ENCODE measurements at regions not wholly inside any gene's neighbourhood (a gene's known extent, or its start where the extent isn't known, plus 50 kb on each side); places are given as distances from the start of the nearest gene placed in this dataset.

DNA sequence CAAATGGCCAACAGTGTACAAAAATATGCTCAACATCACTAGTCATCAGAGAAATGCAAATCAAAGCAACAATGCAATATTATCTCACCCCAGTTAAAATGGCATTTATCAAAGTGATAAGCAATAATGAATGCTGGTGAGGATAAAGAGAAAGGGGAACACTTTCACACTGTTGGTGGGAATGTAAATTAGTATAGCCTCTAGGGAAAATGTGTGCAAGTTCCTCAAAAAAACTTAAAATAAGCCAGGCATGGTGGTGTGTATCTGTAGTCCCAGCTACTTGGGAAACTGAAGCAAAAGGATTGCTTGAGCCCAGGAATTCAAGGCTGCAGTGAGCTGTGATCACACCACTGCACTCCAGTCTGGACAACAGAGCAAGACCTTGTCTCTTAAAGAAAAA lies 572.1 kb downstream of the NLGN4X start:
- DNase-seq, result no peak
- no peaks in the 10 kb centered on the region for H3K4me1 Mint-ChIP-seq
- peaks cover 0 to 9% of the 10 kb centered on the region in 2 donors for H3K27me3 Mint-ChIP-seq
- H3K4me3 Mint-ChIP-seq, result no peak overlapping the region
- ATAC-seq (replicated peaks), result peak in 1 of 2 donors; percentile 20
- peaks cover 3 to 4% of the 10 kb centered on the region in 2 donors for H3K9me3 Mint-ChIP-seq
- H3K27ac Mint-ChIP-seq, result no peak overlapping the region
- no peaks in the 10 kb centered on the region for H3K36me3 Mint-ChIP-seq

DNA sequence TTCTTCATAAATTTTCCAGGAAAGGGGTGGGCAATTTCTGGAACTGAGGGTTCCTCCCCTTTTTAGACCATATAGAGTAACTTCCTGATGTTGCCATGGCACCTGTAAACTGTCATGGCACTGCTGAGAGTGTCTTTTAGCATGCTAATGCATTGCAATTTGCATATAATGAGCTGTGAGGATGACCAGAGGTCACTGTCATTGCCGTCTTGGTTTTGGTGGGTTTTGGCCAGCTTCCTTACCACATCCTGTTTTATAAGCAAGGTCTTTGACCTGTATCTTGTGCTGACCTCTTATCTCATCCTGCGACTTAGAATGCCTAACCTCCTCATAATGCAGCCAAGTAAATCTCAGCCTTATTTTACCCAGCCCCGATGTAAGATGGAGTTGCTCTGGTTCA lies 577.8 kb downstream of the NLGN4X start:
- H3K9me3 Mint-ChIP-seq, result peaks cover 7 to 9% of the 10 kb centered on the region in 2 donors
- H3K4me3 Mint-ChIP-seq, result no peak overlapping the region
- no peak for DNase-seq
- H3K4me1 Mint-ChIP-seq, result peaks cover 12 to 15% of the 10 kb centered on the region in 2 donors
- H3K27me3 Mint-ChIP-seq, result peaks cover 0 to 14% of the 10 kb centered on the region in 2 donors
- H3K27ac Mint-ChIP-seq, result no peak overlapping the region
- no peak for ATAC-seq (replicated peaks)
- no peaks in the 10 kb centered on the region for H3K36me3 Mint-ChIP-seq

DNA sequence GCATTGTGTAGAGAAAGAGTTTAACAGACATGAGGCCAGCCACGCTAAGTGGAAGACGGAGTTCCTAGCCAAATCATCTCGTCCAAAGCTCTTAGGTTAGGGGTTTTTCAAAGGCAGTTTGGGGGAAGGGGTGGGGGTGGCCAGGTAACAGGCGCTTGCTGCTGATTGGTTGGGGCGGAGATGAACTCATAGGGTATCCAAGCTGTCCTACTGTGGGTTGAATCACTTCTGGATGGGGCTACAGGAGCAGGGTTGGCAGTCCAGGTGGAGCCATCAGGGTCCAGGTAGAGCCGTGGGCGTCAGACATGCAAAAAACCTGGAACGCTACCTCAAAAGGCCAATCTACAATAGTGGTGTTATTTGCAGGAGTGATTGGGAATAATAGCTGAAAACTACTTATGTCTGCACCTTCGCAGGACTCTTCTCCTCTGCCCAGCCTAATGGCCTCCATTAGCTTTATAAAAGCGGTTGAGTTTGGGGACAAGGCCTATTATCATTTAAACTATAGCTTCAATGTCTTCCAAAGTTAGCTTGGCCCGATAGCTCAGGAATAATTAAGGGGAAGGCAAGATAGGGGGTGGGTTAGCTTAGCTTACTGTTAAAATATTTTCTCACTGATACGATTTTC lies 579.6 kb downstream of the NLGN4X start:
- H3K27me3 Mint-ChIP-seq, result peaks cover 0 to 6% of the 10 kb centered on the region in 2 donors
- peaks cover 6 to 9% of the 10 kb centered on the region in 2 donors for H3K9me3 Mint-ChIP-seq
- H3K27ac Mint-ChIP-seq, result no peak overlapping the region

DNA sequence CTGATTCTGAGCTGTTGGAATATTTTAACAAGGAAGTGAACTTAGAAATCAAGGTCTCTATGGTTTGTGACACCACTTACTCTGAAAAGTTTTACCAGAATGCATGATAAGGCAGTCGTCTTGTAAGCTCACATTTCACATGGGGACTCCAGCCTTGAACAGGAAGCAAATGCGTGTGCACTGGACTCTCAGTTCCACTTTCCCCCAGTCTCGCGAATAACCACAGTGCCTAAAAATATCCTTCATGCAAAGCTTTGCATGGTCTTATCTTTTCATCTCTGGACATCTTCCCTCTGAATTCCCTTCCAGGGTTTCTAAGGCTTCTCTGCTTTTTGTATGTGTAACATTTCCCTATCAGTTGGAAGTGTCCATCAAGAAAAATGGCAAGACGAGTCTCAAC lies 581.8 kb downstream of the NLGN4X start:
- Mint-ChIP-seq H3K4me3 (peak overlapping the region in 1 of 2 donors; percentile 3), H3K27me3 (peaks cover 0 to 6% of the 10 kb centered on the region in 2 donors), H3K4me1 (peaks cover 14 to 21% of the 10 kb centered on the region in 2 donors), H3K9me3 (peaks cover 6 to 16% of the 10 kb centered on the region in 2 donors), H3K36me3 (no peaks in the 10 kb centered on the region), H3K27ac (peak overlapping the region; percentile 73)
- DNase-seq, result peak; percentile 31
- ATAC-seq (replicated peaks), result peak; percentile 99

More for the DNA sequence above, 579.6 kb downstream of the NLGN4X start:
- ATAC-seq (replicated peaks), result no peak
- Mint-ChIP-seq H3K36me3 (no peaks in the 10 kb centered on the region), H3K4me1 (peaks cover 14 to 21% of the 10 kb centered on the region in 2 donors), H3K4me3 (no peak overlapping the region)
- DNase-seq, result no peak

DNA sequence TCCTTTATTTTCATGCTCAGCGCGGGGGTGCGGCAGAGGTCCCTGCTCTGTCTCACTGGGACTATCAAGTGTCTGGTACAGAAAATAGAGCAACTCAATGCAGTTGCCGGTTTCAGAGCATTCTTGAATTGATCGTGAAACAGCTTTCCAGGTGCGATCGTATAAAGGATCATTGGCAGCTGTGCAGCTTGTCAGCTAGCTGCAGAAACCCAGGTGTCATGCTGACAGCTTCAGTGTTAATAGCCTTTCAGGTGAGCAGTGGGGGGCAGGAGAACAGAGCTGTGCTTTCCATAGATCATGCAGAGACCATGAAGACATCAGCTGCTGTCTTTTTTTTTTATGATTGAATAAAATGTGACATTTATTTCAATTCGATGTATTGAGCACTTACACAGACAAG lies 583.9 kb downstream of the NLGN4X start:
- peaks cover 14 to 21% of the 10 kb centered on the region in 2 donors for H3K4me1 Mint-ChIP-seq
- H3K27me3 Mint-ChIP-seq, result peaks cover 0 to 6% of the 10 kb centered on the region in 2 donors
- H3K27ac Mint-ChIP-seq, result no peak overlapping the region
- H3K9me3 Mint-ChIP-seq, result peaks cover 6 to 16% of the 10 kb centered on the region in 2 donors
- no peak overlapping the region for H3K4me3 Mint-ChIP-seq
- DNase-seq (no peak), ATAC-seq (replicated peaks) (no peak)
- H3K36me3 Mint-ChIP-seq, result no peaks in the 10 kb centered on the region

DNA sequence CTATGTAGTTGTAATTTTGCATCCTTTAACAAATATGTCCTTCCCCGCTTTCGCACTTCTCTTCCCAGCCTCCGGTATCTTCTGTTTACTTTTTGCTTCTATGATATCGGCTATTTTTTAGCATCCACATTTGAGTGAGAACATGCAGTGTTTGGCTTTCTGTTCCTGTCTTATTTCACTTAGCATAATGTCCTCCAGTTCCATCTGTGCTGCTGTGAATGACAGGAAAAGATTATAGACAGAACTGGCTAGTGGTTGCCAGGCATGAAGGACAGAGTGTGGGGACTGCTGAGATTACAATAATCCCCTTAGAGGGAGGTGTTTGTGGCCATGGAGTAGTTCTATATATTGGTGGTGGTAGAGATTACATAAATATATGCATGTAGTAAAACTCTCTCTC lies 588.6 kb downstream of the NLGN4X start:
- Mint-ChIP-seq H3K27ac (no peak overlapping the region), H3K4me1 (no peaks in the 10 kb centered on the region), H3K9me3 (peaks cover 0 to 7% of the 10 kb centered on the region in 2 donors), H3K36me3 (no peaks in the 10 kb centered on the region), H3K4me3 (no peak overlapping the region), H3K27me3 (peaks cover 0 to 3% of the 10 kb centered on the region in 2 donors)
- DNase-seq, result no peak
- no peak for ATAC-seq (replicated peaks)

DNA sequence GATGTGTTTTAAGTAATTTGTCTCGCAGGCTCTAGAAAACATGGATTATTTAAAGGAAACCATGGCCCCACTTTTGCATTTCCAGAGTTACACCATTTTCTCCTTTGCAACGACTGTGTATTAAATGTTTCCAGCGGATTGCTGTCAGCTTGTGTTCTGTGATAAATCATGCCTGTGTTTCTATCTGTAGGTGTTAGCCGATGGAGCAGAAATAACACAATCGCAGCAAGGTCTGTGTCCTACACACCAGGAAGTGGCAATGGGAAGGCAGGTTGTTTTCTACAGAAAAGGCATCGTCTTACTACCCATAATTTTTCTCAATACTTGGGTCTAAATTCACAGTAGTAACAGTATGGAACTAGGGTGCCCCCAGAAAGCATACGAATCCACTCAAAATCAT lies 590.1 kb downstream of the NLGN4X start:
- H3K4me3 Mint-ChIP-seq, result no peak overlapping the region
- peaks cover 0 to 4% of the 10 kb centered on the region in 2 donors for H3K27me3 Mint-ChIP-seq
- H3K36me3 Mint-ChIP-seq, result no peaks in the 10 kb centered on the region

DNA sequence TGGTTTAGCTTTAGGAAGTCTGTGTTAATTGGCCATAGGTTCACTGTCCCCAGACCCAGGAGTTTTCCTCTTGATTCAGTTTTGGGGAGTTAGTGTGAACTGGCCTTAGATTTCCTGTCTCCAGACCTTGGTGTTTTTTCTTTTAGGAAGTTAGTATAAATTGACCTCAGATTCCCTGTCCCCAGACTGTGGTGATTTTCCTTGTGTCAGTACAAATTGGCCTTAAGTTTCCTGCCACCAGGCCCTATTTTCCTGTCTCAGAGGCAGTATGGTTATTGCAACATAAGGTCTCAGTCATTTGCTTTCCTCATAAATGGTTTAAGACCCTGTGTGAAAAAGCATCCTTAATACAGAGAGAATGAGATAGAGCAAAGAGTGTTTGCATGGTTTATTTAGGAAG lies 595.8 kb downstream of the NLGN4X start:
- H3K27ac Mint-ChIP-seq, result no peak overlapping the region
- H3K4me3 Mint-ChIP-seq, result no peak overlapping the region
- DNase-seq (no peak), ATAC-seq (replicated peaks) (no peak)
- H3K27me3 Mint-ChIP-seq, result peaks cover 0 to 10% of the 10 kb centered on the region in 2 donors
- peaks cover 0 to 10% of the 10 kb centered on the region in 2 donors for H3K9me3 Mint-ChIP-seq
- H3K4me1 Mint-ChIP-seq, result peaks cover 0 to 1% of the 10 kb centered on the region in 2 donors
- H3K36me3 Mint-ChIP-seq, result no peaks in the 10 kb centered on the region

More for the DNA sequence above, 590.1 kb downstream of the NLGN4X start:
- ATAC-seq (replicated peaks), result no peak
- Mint-ChIP-seq H3K27ac (no peak overlapping the region), H3K4me1 (no peaks in the 10 kb centered on the region), H3K9me3 (peaks cover 0 to 1% of the 10 kb centered on the region in 2 donors)
- no peak for DNase-seq

DNA sequence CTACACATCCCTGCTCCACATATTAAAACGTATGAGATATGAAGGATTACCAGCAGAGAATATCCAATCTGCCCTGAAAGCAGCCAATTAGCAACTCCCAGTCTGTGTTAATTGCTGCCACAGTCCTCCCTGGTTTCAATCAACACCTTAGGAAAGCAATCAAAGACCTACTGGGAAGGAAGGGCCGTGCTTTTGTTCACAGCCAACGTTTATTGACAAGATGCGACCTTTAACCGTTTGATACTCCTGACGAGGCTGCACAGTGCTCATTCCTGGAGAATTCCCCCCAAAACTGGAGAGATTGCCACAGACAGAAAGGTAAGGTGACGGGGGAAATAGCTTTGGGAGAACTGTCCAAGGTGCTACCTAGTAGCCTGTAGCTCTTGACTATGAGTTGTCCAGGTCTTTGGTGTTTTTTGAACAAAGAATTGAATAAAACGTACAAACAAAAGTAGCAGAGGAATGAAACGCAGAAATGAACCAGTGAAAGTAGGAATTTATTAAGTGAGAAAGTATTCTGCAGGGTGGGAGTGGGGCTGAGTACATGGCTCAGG lies 596.5 kb downstream of the NLGN4X start:
- Mint-ChIP-seq H3K4me3 (no peak overlapping the region), H3K36me3 (no peaks in the 10 kb centered on the region), H3K4me1 (peaks cover 0 to 1% of the 10 kb centered on the region in 2 donors), H3K27ac (no peak overlapping the region), H3K9me3 (peaks cover 0 to 10% of the 10 kb centered on the region in 2 donors), H3K27me3 (peaks cover 0 to 10% of the 10 kb centered on the region in 2 donors)
- ATAC-seq (replicated peaks) (no peak), DNase-seq (no peak)

DNA sequence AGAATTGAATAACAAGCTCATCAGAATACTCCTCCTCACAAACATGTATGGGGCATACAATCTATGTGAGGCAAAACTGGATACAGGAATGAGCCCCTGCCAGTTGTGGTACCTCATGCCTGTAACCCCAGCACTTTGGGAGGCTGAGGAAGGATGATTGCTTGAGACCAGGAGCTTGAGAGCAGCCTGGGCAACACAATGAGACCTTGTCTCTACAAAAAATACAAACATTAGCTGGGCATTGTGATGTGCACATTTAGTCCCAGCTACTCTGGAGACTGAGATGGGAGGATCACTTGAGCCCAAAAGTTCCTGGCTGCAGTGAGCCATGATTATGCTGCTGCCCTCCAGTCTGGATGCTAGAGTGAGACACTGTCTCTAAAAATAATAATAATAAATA lies 611.0 kb downstream of the NLGN4X start:
- DNase-seq (no peak), ATAC-seq (replicated peaks) (no peak)
- Mint-ChIP-seq H3K9me3 (peaks cover 0 to 2% of the 10 kb centered on the region in 2 donors), H3K4me3 (no peak overlapping the region), H3K36me3 (no peaks in the 10 kb centered on the region), H3K27me3 (no peaks in the 10 kb centered on the region), H3K27ac (no peak overlapping the region), H3K4me1 (no peaks in the 10 kb centered on the region)

DNA sequence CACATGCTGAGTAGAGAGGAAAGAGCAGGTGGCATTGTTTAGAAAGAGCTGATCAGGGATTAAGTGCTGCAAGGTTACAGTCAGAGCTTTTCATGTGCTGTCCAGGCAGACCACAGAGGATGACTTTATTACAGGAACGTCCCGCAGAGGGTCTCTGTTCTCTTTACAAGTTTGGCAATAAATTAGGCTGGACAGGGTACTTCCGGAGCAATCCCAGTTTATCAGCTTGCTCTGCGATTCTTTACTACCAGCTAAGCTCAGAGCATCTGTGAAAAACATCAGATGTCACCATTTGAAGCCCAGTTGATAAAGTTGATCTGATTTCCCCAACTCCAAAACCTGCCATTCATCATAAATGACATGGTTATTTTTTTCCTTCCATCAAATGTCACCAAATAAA lies 633.1 kb downstream of the NLGN4X start:
- Mint-ChIP-seq H3K27me3 (no peaks in the 10 kb centered on the region), H3K36me3 (no peaks in the 10 kb centered on the region), H3K27ac (no peak overlapping the region), H3K4me1 (no peaks in the 10 kb centered on the region), H3K9me3 (peaks cover 0 to 22% of the 10 kb centered on the region in 2 donors), H3K4me3 (no peak overlapping the region)
- ATAC-seq (replicated peaks) (no peak), DNase-seq (no peak)

DNA sequence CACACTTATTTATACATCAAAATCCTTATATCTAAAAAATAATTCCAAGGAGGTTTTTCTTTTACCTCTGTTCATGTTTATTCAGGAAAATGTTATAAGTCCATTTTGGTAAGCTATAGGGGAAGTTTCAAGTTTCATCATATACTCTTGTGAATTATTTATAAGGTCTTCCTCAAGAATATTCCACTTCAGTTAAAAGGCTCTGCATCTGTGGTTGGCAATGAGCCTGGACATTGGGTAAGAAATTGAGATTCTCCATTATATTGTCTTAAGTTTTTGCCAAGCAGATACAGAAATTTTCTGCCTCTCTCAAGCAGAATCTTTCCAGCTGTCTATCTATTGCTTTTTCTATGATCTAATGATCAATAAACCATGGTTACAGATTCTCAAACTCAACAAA lies 641.9 kb downstream of the NLGN4X start:
- no peak overlapping the region for H3K4me3 Mint-ChIP-seq
- no peaks in the 10 kb centered on the region for H3K36me3 Mint-ChIP-seq
- DNase-seq (no peak), ATAC-seq (replicated peaks) (no peak)
- no peaks in the 10 kb centered on the region for H3K27me3 Mint-ChIP-seq
- peaks cover 0 to 8% of the 10 kb centered on the region in 2 donors for H3K9me3 Mint-ChIP-seq
- no peak overlapping the region for H3K27ac Mint-ChIP-seq
- no peaks in the 10 kb centered on the region for H3K4me1 Mint-ChIP-seq

DNA sequence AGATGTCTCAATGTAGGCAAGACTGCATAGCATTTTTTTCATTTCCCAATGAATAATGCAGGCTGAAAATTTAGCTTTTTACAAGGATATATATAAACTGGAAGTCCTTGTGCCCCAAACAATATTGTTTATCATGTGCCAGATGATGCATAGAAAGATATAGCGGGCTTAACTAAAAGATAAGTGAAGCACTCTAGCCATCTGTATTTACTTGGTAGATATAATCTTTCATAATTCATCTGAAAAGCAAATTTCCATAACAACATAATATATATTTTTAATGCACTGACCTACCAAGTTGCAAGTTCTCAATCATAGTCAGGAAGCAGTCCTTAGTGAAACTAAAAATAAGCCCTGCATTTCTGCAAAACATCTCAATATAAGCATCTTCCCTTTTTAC lies 653.3 kb downstream of the NLGN4X start:
- H3K27ac Mint-ChIP-seq, result no peak overlapping the region
- H3K9me3 Mint-ChIP-seq, result peaks cover 0 to 4% of the 10 kb centered on the region in 2 donors
- no peak overlapping the region for H3K4me3 Mint-ChIP-seq
- no peak for ATAC-seq (replicated peaks)
- no peaks in the 10 kb centered on the region for H3K4me1 Mint-ChIP-seq
- H3K27me3 Mint-ChIP-seq, result no peaks in the 10 kb centered on the region
- H3K36me3 Mint-ChIP-seq, result no peaks in the 10 kb centered on the region
- no peak for DNase-seq

DNA sequence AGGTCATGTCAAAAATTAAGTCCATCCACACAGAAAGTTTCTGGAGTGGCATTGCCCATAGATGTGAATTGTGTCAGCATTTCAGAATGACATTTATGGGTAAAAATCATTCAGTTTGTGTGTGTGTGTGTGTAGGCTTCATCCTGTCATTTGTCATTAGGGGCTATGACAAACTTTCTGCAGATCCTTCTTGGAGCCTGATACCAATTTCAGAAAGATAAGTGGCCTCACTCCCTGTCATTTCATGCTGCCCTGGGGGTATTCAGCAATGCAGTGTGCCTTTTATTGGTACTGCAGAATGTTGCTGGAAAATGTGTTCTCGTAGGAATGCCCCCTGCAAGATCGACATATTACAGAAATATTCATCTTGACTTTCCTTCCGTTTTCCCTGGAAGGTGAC lies 659.7 kb downstream of the NLGN4X start:
- Mint-ChIP-seq H3K9me3 (no peaks in the 10 kb centered on the region), H3K27me3 (no peaks in the 10 kb centered on the region), H3K27ac (no peak overlapping the region), H3K4me3 (no peak overlapping the region), H3K4me1 (no peaks in the 10 kb centered on the region), H3K36me3 (no peaks in the 10 kb centered on the region)
- no peak for ATAC-seq (replicated peaks)
- no peak for DNase-seq

DNA sequence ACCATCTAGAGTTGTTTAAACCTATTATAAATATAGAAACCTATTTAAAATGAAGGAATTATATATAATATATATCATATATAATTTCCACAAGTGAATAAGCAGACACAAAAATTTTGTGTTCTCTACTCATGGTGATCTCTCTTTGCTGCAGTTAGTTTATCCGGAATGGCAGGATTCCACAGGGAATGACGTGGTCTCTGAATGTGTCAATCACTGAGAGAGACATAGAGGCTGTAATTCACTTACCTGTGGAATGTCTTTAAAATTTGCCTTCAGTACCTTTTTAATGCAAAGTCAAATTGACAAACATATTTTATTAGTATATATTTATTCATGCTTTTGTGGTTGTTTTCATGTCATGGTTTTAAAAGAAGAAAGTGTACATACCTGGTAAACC lies 669.3 kb downstream of the NLGN4X start:
- H3K4me3 Mint-ChIP-seq, result no peak overlapping the region
- no peaks in the 10 kb centered on the region for H3K4me1 Mint-ChIP-seq
- no peaks in the 10 kb centered on the region for H3K36me3 Mint-ChIP-seq
- H3K27ac Mint-ChIP-seq, result no peak overlapping the region
- no peak for DNase-seq
- H3K9me3 Mint-ChIP-seq, result peaks cover 6 to 16% of the 10 kb centered on the region in 2 donors
- no peak for ATAC-seq (replicated peaks)
- H3K27me3 Mint-ChIP-seq, result no peaks in the 10 kb centered on the region
